Smooth muscle cell (in vitro differentiated cells): ENCODE measurements at regions not wholly inside any gene's neighbourhood (a gene's known extent, or its start where the extent isn't known, plus 50 kb on each side); places are given as distances from the start of the nearest gene placed in this dataset.

ENCODE experiments used
- DNase-seq: peaks from one replicate; lab custom pipeline; 2025; ENCODE audit not compliant: unreplicated experiment; lab: John Stamatoyannopoulos, UW
- H2AFZ ChIP-seq: fragments of 200-600 bp; sonication (generic); 2 replicates; pipeline ENCODE4 v1.6.0; 2016; ENCODE audit warnings: antibody characterized with exemption, low read depth, mild to moderate bottlenecking
- H3F3A ChIP-seq: fragments of 200-600 bp; sonication (generic); 2 replicates; pipeline ENCODE4 v1.6.0; 2017; ENCODE audit warnings: antibody characterized with exemption, low read depth
- H3K27ac ChIP-seq: fragments of 200-600 bp; sonication (generic); 2 replicates; pipeline ENCODE4 v1.5.1; 2016; ENCODE audit warnings: low read depth, mild to moderate bottlenecking
- H3K27me3 ChIP-seq: fragments of 200-600 bp; sonication (generic); 2 replicates; pipeline ENCODE4 v1.6.1; 2016; ENCODE audit warnings: low read depth, mild to moderate bottlenecking
- H3K36me3 ChIP-seq: fragments of 200-600 bp; sonication (generic); 2 replicates; pipeline ENCODE4 v1.5.1; 2016; ENCODE audit warnings: low read depth
- H3K4me1 ChIP-seq: fragments of 200-600 bp; sonication (generic); 2 replicates; pipeline ENCODE4 v1.5.1; 2016; ENCODE audit warnings: low read depth
- H3K4me2 ChIP-seq: fragments of 200-600 bp; sonication (generic); 2 replicates; pipeline ENCODE4 v1.6.0; 2016; ENCODE audit warnings: mild to moderate bottlenecking
- H3K4me3 ChIP-seq: fragments of 200-600 bp; sonication (generic); 2 replicates; pipeline ENCODE4 v1.5.1; 2016; ENCODE audit warnings: mild to moderate bottlenecking
- H3K79me2 ChIP-seq: fragments of 200-600 bp; sonication (generic); 2 replicates; pipeline ENCODE4 v1.6.0; 2016; ENCODE audit warnings: low read depth, mild to moderate bottlenecking
- H3K9ac ChIP-seq: fragments of 200-600 bp; sonication (generic); 2 replicates; pipeline ENCODE4 v1.6.0; 2016; ENCODE audit warnings: low read depth
- H3K9me3 ChIP-seq: fragments of 200-600 bp; sonication (generic); replicated peaks from 2 replicates; pipeline ENCODE4 v1.5.1; 2016; ENCODE audit warnings: low read depth
- H4K20me1 ChIP-seq: fragments of 200-600 bp; sonication (generic); 2 replicates; pipeline ENCODE4 v1.6.0; 2016; ENCODE audit warnings: low read depth
- WGBS: methylation state at CpG from one replicate; pipeline ENCODE4 v1.1.7; 2016; ENCODE audit warnings: low lambda C conversion rate; 5-methylcytosine and 5-hydroxymethylcytosine counted together
- TF ChIP-seq, protein P1 (sequence below): fragments of 200-600 bp; sonication (generic); IDR thresholded peaks from 2 replicates; pipeline ENCODE4 v1.5.1; 2017; ENCODE audit warnings: borderline replicate concordance, mild to moderate bottlenecking, antibody characterized with exemption; ENCODE audit not compliant: insufficient read depth, poor library complexity, severe bottlenecking

DNA sequence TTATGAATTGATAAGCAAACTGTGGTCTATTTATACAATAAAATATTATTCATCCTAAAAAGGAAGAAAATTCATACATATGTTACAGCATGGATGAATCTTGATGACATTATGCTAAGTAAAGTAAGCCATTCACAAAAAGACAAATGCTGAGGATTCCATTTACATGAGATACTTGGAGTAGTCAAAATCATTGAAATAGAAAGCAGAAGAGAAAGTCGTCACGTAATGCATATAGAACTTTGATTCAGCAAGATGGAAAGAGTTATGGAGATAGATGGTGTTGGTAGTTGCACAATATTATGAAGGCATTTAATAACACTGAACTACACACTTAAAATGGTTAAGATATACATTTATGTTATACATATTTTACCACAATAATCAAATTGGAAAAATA is 309.7 kb upstream of the KLF6 start:
- TF ChIP-seq, protein P1, sequence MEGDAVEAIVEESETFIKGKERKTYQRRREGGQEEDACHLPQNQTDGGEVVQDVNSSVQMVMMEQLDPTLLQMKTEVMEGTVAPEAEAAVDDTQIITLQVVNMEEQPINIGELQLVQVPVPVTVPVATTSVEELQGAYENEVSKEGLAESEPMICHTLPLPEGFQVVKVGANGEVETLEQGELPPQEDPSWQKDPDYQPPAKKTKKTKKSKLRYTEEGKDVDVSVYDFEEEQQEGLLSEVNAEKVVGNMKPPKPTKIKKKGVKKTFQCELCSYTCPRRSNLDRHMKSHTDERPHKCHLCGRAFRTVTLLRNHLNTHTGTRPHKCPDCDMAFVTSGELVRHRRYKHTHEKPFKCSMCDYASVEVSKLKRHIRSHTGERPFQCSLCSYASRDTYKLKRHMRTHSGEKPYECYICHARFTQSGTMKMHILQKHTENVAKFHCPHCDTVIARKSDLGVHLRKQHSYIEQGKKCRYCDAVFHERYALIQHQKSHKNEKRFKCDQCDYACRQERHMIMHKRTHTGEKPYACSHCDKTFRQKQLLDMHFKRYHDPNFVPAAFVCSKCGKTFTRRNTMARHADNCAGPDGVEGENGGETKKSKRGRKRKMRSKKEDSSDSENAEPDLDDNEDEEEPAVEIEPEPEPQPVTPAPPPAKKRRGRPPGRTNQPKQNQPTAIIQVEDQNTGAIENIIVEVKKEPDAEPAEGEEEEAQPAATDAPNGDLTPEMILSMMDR, result no peak
- no peak overlapping the region for H3K9ac ChIP-seq
- no peak overlapping the region for H3K27ac ChIP-seq
- WGBS, result 95% methylated on average over 2 of the region's 2 CpGs
- DNase-seq, result no peak
- H3K27me3 ChIP-seq, result no peaks in the 10 kb centered on the region
- no peak overlapping the region for H3K4me3 ChIP-seq
- no peak overlapping the region for H3K4me2 ChIP-seq
- H3K4me1 ChIP-seq, result no peaks in the 10 kb centered on the region
- no peaks in the 10 kb centered on the region for H3K36me3 ChIP-seq
- no peaks in the 10 kb centered on the region for H3F3A ChIP-seq
- no peaks in the 10 kb centered on the region for H3K9me3 ChIP-seq
- H4K20me1 ChIP-seq, result no peaks in the 10 kb centered on the region
- H3K79me2 ChIP-seq, result no peaks in the 10 kb centered on the region
- no peak overlapping the region for H2AFZ ChIP-seq

DNA sequence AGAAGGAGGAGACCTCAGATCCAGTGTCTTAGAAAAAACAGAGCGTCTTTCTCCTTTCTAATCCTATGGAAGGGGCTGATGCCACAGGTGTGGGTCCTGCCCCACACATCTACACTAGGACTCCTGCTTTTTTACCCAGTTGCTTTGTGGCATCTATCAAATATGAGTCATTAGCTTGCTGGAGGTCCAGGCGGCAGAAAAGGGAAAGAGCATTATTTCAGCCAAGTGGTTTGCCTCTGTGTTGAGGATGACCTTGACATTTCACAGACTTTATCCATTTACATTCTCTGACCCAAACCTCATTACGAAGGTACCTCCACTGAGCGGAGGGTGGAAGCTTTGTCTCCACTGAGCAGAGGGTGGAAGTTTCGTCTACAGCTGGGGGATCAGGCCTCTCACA is 308.4 kb upstream of the KLF6 start:
- Histone ChIP-seq H3F3A (no peaks in the 10 kb centered on the region), H3K4me1 (no peaks in the 10 kb centered on the region), H3K27ac (no peak overlapping the region), H3K36me3 (no peaks in the 10 kb centered on the region), H3K27me3 (no peaks in the 10 kb centered on the region), H3K4me3 (no peak overlapping the region), H4K20me1 (no peaks in the 10 kb centered on the region), H3K4me2 (no peak overlapping the region), H3K9me3 (no peaks in the 10 kb centered on the region), H3K9ac (no peak overlapping the region), H3K79me2 (no peaks in the 10 kb centered on the region), H2AFZ (no peak overlapping the region)
- WGBS, result 54% methylated on average over 5 of the region's 5 CpGs
- no peak for DNase-seq
- TF ChIP-seq, protein P1, result no peak

DNA sequence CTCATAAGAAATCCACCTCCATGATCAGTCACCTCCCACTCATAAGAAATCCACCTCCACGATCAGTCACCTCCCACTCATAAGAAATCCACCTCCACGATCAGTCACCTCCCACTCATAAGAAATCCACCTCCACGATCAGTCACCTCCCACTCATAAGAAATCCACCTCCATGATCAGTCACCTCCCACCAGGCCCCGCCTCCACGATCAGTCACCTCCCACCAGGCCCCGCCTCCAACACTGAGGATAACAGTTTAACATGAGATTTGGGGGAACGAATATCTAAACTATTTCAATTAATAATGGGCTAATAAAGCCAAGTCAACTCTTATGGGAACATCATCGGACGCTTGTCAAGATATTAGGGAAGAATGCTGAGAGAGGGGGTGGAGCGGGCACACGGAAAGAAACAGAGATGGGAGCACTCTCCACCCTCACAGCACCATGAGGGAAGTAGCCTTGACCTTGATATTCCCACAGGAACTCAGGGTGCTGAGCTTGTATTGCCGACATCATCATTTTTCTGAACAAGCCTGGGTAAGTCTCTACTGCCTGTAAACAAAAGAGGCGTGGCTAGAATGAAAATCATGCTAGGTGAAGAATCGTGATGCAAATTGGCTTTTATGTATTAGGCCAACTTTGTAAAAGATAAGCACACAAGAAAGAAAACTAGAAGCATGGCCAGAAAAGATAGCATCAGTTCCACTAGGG is 303.5 kb upstream of the KLF6 start:
- H3K4me3 ChIP-seq, result no peak overlapping the region
- TF ChIP-seq, protein P1, result no peak
- H4K20me1 ChIP-seq, result no peaks in the 10 kb centered on the region
- no peaks in the 10 kb centered on the region for H3K9me3 ChIP-seq
- 95% methylated on average over 14 of the region's 14 CpGs for WGBS
- H3K36me3 ChIP-seq, result no peaks in the 10 kb centered on the region
- no peak overlapping the region for H3K27ac ChIP-seq
- H3K9ac ChIP-seq, result no peak overlapping the region
- H3K4me1 ChIP-seq, result peaks cover 2% of the 10 kb centered on the region
- H2AFZ ChIP-seq, result no peak overlapping the region
- no peaks in the 10 kb centered on the region for H3K27me3 ChIP-seq
- no peak for DNase-seq
- H3K79me2 ChIP-seq, result no peaks in the 10 kb centered on the region
- H3F3A ChIP-seq, result peaks cover 3% of the 10 kb centered on the region
- no peak overlapping the region for H3K4me2 ChIP-seq
